Astrocyte of the cerebellum (primary cell): ENCODE measurements at regions not wholly inside any gene's neighbourhood (a gene's known extent, or its start where the extent isn't known, plus 50 kb on each side); places are given as distances from the start of the nearest gene placed in this dataset.

Experiments
- DNase-seq: peaks from one replicate; pipeline ENCODE4 v3.0.0-alpha.2; 2011; ENCODE audit warnings: low read depth
- H3K4me3 ChIP-seq: 2 replicates; pipeline ENCODE4 v1.5.1; 2011; ENCODE audit warnings: mild to moderate bottlenecking, low read depth, low read length, moderate library complexity
- CTCF ChIP-seq: IDR thresholded peaks from 2 replicates; pipeline ENCODE4 v1.5.1; 2012; ENCODE audit warnings: low read length, low read depth, moderate library complexity, mild to moderate bottlenecking; ENCODE audit errors: missing control alignments
- in situ Hi-C: cut with HindIII; loops from 2 replicates; pipeline ENCODE4 v1.10.0; 2017; ENCODE audit warnings: low sequenced_read_pairs

DNA sequence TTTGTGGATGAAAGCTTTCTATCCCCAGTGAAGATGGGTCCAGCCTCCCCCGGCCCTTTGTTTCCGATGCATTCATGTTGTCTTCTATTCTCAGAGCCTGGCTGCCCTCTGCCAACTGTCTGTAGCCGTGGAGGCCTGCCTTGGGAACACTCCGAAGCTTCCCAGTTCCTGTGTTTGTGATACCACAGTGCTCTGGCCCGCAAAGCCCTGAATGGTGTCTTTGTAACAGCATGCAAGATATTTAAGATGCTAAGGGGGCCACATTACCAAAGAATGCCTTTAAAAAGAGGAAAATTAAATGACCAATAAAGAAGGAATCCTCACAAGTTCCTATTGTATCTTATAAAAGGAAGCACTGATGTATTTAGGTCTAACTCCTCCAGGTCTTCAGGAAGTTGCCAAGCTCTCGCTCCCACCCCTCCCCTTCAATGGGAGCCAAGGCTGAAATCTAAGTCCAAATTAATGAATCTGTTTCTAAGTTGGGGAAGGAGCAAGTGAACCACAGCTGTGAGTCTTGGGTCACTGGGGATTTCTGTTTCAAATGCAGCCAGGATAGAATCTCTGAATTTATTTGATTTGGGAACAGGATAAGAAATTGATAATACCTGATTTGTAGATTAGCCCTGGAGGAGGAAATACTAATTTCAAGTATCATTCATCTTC lies 596.1 kb downstream of the QKI start:
- no peak for DNase-seq
- H3K4me3 ChIP-seq: no peak overlapping the region
- no peak for TF ChIP-seq CTCF
- in situ Hi-C loops: no loop called here

GRCh38 chr6:164008902-164009301 lies 594.4 kb downstream of the QKI start:
- in situ Hi-C loops: loop anchor here (5.0 kb wide), 1 partner anchor 48 kb away; no protein-coding TSS in a partner anchor
- DNase-seq: no peak
- H3K4me3 ChIP-seq: no peak overlapping the region
- no peak for TF ChIP-seq CTCF

GRCh38 chr6:164007881-164008280 lies 593.4 kb downstream of the QKI start:
- H3K4me3 ChIP-seq: no peak overlapping the region
- no peak for TF ChIP-seq CTCF
- in situ Hi-C loops: loop anchor here (5.0 kb wide), 1 partner anchor 49 kb away; no protein-coding TSS in a partner anchor
- no peak for DNase-seq

GRCh38 chr6:164006459-164006858 lies 591.9 kb downstream of the QKI start:
- DNase-seq: no peak
- no peak for TF ChIP-seq CTCF
- in situ Hi-C loops: loop anchor here (5.0 kb wide), 1 partner anchor 51 kb away; no protein-coding TSS in a partner anchor
- H3K4me3 ChIP-seq: no peak overlapping the region

GRCh38 chr6:164005004-164005711 lies 590.6 kb downstream of the QKI start:
- no peak for TF ChIP-seq CTCF
- no peak for DNase-seq
- in situ Hi-C loops: loop anchor here (5.0 kb wide), 1 partner anchor 52 kb away; no protein-coding TSS in a partner anchor
- no peak overlapping the region for H3K4me3 ChIP-seq

DNA sequence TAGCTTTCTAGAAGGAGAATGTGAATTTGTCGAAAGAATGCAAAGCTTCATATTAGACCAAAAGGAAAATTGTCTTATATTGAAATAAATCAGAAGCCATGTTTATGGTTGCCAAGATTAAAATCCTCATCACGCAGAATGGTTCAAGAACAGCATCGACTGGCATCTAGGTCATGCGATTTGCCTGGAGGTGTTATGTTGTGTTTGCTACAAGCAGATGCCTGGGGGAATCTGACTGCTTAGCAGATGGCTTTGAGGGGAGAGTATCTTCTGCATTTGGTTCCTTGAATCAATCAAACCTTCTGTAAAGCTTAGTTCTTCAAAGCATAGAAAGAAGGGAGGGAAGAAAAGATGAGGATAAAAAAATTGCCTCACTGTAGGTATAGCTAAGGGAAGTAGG lies 585.8 kb downstream of the QKI start:
- no peak for TF ChIP-seq CTCF
- no peak for DNase-seq
- in situ Hi-C loops: no loop called here
- no peak overlapping the region for H3K4me3 ChIP-seq
